ENCODE measurements at regions not wholly inside any gene's neighbourhood (a gene's known extent, or its start where the extent isn't known, plus 50 kb on each side); places are given as distances from the start of the nearest gene placed in this dataset.

DNA sequence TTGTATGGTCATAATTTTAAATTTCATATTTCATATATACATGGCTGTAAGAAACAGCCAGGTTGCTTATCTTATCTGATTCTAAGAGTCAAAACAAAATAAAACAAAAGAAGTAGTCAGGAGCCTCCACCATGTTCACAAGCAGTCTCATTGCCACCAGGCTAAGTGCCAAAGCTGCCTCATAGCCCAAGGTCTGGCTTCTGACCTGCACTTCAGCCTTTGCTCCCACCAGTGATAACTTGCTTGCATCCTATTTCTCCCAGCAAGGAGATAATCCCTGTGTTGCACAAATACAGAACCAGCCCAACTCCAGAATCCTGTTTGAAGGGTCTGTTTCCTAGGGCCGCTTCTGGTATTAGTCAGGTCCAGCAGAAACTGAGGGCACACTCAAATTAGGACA lies 53.9 kb upstream of the TSKU start (continued):
- TF ChIP-seq BCL11A (tag by site-specific recombination; IDR thresholded peaks at IDR 0.05; ENCODE audit: low read depth): no peak

DNA sequence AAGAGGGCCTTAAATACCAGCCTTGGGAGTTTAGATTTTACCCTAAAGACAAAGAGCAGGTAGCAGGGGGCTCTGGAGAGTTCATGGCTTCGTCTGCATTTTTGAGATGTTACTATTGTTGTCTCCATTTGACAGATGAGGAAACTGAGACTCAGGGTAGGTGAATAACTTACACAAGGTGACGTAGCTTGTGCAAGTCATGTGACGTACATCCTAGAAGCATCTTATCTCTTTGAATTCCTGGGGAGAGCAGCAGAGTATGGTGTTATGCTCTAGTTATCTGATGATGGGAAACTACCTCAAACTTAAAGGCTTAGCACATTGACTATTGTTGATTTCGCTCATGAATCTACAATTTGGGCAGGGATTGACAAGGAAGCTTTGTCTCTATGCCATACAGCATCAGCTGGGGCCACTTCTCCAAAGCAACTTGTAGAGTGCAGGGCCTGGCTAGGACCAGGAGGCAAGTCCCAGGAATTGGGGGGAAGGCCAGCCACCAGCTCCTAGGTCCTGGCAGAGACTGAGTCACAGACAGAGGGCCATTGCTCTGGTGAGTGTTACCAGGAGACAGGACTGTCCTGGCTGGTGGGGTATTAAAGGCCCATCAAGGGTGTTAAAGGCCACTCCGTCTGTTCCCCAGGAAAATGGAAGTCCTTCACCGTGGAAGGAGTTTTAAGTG lies 52.1 kb upstream of the TSKU start:
- Histone ChIP-seq H3K4me1 (ENCODE audit: control insufficient read depth, insufficient read depth, low read length) (no peaks in the 10 kb centered on the region), H3K27ac (ENCODE audit: extremely low read depth, low read depth, low read length) (no peak overlapping the region), H3K36me3 (ENCODE audit: control insufficient read depth in 2 of 2, insufficient read depth in 1 of 2, low read length in 2 of 2) (no peaks in the 10 kb centered on the region), H3K4me3 (ENCODE audit: low read depth, low read length) (no peak overlapping the region), H3K9me3 (ENCODE audit: control insufficient read depth, insufficient read depth, low read depth, low read length) (no peaks in the 10 kb centered on the region)
- POLR2A ChIA-PET: no interaction called here
- CTCF ChIA-PET: interaction anchor here (0.7 to 5.8 kb wide), 5 partner anchors 8 to 314 kb away, joined by 3 to 46 read pairs (median 3); no protein-coding TSS in a partner anchor
- TF ChIP-seq, protein P1, sequence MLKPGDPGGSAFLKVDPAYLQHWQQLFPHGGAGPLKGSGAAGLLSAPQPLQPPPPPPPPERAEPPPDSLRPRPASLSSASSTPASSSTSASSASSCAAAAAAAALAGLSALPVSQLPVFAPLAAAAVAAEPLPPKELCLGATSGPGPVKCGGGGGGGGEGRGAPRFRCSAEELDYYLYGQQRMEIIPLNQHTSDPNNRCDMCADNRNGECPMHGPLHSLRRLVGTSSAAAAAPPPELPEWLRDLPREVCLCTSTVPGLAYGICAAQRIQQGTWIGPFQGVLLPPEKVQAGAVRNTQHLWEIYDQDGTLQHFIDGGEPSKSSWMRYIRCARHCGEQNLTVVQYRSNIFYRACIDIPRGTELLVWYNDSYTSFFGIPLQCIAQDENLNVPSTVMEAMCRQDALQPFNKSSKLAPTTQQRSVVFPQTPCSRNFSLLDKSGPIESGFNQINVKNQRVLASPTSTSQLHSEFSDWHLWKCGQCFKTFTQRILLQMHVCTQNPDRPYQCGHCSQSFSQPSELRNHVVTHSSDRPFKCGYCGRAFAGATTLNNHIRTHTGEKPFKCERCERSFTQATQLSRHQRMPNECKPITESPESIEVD (tag by site-specific recombination; IDR thresholded peaks at IDR 0.05): no peak
- TF ChIP-seq, protein P2, sequence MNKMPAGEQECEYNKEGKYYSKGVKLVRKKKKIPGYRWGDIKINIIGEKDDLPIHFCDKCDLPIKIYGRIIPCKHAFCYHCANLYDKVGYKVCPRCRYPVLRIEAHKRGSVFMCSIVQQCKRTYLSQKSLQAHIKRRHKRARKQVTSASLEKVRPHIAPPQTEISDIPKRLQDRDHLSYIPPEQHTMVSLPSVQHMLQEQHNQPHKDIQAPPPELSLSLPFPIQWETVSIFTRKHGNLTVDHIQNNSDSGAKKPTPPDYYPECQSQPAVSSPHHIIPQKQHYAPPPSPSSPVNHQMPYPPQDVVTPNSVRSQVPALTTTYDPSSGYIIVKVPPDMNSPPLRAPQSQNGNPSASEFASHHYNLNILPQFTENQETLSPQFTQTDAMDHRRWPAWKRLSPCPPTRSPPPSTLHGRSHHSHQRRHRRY (tag by site-specific recombination; IDR thresholded peaks at IDR 0.05): no peak
- TF ChIP-seq SCRT1 (tag by site-specific recombination; IDR thresholded peaks at IDR 0.05; ENCODE audit: borderline replicate concordance) (no peak), ZNF768 (tag by site-specific recombination; IDR thresholded peaks at IDR 0.05) (no peak), KLF8 (tag by site-specific recombination; IDR thresholded peaks at IDR 0.05) (no peak), MZF1 (tag by site-specific recombination; IDR thresholded peaks at IDR 0.05; ENCODE audit: borderline replicate concordance) (no peak), HOXC10 (CRISPR knock-in tag; IDR thresholded peaks at IDR 0.05) (no peak), OSR2 (tag by site-specific recombination; IDR thresholded peaks at IDR 0.05) (no peak), GLI2 (tag by site-specific recombination; IDR thresholded peaks at IDR 0.05; ENCODE audit: borderline replicate concordance, low read depth) (no peak), ZNF223 (tag by site-specific recombination; IDR thresholded peaks at IDR 0.05) (no peak), KLF1 (tag by site-specific recombination; IDR thresholded peaks at IDR 0.05) (no peak), GLIS2 (tag by site-specific recombination; IDR thresholded peaks at IDR 0.05) (no peak), ZNF707 (tag by site-specific recombination; IDR thresholded peaks at IDR 0.05) (no peak), YY1 (tag by site-specific recombination; IDR thresholded peaks at IDR 0.05) (no peak), ZNF175 (tag by site-specific recombination; IDR thresholded peaks at IDR 0.05) (no peak), ZNF174 (tag by site-specific recombination; IDR thresholded peaks at IDR 0.05) (no peak), ZNF514 (tag by site-specific recombination; IDR thresholded peaks at IDR 0.05) (no peak)
- TF ChIP-seq, protein P3, sequence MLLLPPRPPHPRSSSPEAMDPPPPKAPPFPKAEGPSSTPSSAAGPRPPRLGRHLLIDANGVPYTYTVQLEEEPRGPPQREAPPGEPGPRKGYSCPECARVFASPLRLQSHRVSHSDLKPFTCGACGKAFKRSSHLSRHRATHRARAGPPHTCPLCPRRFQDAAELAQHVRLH (tag by site-specific recombination; IDR thresholded peaks at IDR 0.05): no peak
- TF ChIP-seq, protein P4, sequence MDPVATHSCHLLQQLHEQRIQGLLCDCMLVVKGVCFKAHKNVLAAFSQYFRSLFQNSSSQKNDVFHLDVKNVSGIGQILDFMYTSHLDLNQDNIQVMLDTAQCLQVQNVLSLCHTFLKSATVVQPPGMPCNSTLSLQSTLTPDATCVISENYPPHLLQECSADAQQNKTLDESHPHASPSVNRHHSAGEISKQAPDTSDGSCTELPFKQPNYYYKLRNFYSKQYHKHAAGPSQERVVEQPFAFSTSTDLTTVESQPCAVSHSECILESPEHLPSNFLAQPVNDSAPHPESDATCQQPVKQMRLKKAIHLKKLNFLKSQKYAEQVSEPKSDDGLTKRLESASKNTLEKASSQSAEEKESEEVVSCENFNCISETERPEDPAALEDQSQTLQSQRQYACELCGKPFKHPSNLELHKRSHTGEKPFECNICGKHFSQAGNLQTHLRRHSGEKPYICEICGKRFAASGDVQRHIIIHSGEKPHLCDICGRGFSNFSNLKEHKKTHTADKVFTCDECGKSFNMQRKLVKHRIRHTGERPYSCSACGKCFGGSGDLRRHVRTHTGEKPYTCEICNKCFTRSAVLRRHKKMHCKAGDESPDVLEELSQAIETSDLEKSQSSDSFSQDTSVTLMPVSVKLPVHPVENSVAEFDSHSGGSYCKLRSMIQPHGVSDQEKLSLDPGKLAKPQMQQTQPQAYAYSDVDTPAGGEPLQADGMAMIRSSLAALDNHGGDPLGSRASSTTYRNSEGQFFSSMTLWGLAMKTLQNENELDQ (tag by site-specific recombination; IDR thresholded peaks at IDR 0.05; ENCODE audit: low read depth): no peak

Measured in HEK293 (cell line).